Activated T-cell treated with anti-CD3 and anti-CD28 coated beads, Interleukin-2, amount 50 U/mL, for 48 hours (primary cell): ENCODE measurements at regions not wholly inside any gene's neighbourhood (a gene's known extent, or its start where the extent isn't known, plus 50 kb on each side); places are given as distances from the start of the nearest gene placed in this dataset.

ENCODE experiments used
- DNase-seq, 2 experiments: peaks; one replicate each; pipeline ENCODE4 v3.0.0-alpha.2; 2020

- DNase-seq: no peak
Observed at GRCh38 chr17:74061758-74062157, 141.7 kb upstream of the RPL38 start.

- no peak for DNase-seq
Observed at GRCh38 chr17:74062234-74062633, 141.2 kb upstream of the RPL38 start.

GRCh38 chr17:74063439-74063838, 140.0 kb upstream of the RPL38 start:
- no peak for DNase-seq

- no peak for DNase-seq
Observed at GRCh38 chr17:74070374-74070773, 133.1 kb upstream of the RPL38 start.

GRCh38 chr17:74070998-74071679, 132.3 kb upstream of the RPL38 start:
- DNase-seq: no peak

- no peak for DNase-seq
Observed at GRCh38 chr17:74072340-74072739, 131.1 kb upstream of the RPL38 start.

- DNase-seq: no peak
Observed at GRCh38 chr17:74076446-74076845, 127.0 kb upstream of the RPL38 start.

- no peak for DNase-seq
Observed at GRCh38 chr17:74077231-74077630, 126.2 kb upstream of the RPL38 start.

- DNase-seq: no peak
Observed at GRCh38 chr17:74078363-74078941, 125.0 kb upstream of the RPL38 start.

GRCh38 chr17:74079537-74080300, 123.8 kb upstream of the RPL38 start:
- DNase-seq: no peak

- no peak for DNase-seq
Observed at GRCh38 chr17:74080656-74081582, 122.6 kb upstream of the RPL38 start.

GRCh38 chr17:74082886-74083285, 120.6 kb upstream of the RPL38 start:
- no peak for DNase-seq

GRCh38 chr17:74083321-74083720, 120.2 kb upstream of the RPL38 start:
- no peak for DNase-seq

- peak; percentile 21 to 22 for DNase-seq
Observed at GRCh38 chr17:74085434-74085833, 118.0 kb upstream of the RPL38 start.

GRCh38 chr17:74087002-74087585, 116.4 kb upstream of the RPL38 start:
- no peak for DNase-seq

GRCh38 chr17:74088285-74088933, 115.1 kb upstream of the RPL38 start:
- DNase-seq: no peak

GRCh38 chr17:74088934-74089329, 114.5 kb upstream of the RPL38 start:
- no peak for DNase-seq

GRCh38 chr17:74089380-74089779, 114.1 kb upstream of the RPL38 start:
- no peak for DNase-seq

GRCh38 chr17:74089869-74090464, 113.5 kb upstream of the RPL38 start:
- peak; percentile 74 to 83 for DNase-seq

GRCh38 chr17:74094651-74095050, 108.8 kb upstream of the RPL38 start:
- no peak for DNase-seq

- DNase-seq: no peak
Observed at GRCh38 chr17:74096456-74096855, 107.0 kb upstream of the RPL38 start.
